GM21717 (cell line): ENCODE measurements at regions not wholly inside any gene's neighbourhood (a gene's known extent, or its start where the extent isn't known, plus 50 kb on each side); places are given as distances from the start of the nearest gene placed in this dataset.
"Not testable (repeated sequence)": the region's sequence is repeated elsewhere in the genome, so short reads cannot be mapped to it uniquely, and the experiment has no call there.

Source experiments
- ATAC-seq: cut with Tn5 transposase; IDR thresholded peaks from one replicate; pipeline ENCODE4 v1.9.1; 2021; ENCODE audit warnings: mild to moderate bottlenecking, moderate library complexity; ENCODE audit not compliant: unreplicated experiment

DNA sequence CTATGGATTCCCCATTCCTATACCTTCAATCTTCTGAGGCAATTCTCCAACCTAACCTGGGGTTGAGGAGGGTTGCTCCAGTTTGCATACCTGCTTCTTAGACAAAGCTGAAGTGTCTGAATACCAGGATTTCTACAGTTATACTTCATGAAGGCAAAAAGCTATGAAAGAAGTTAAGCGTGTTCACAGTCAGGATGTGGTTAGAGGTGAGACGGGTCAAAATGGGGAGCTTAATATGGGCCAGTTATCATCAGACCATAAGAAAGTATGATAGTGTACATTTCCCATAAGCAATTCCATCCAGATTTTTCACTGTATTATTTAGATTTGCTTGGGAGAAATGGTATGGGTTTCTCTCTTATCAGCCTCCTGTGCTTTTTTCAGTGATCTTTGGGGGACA lies 156.9 kb upstream of the FER start:
- ATAC-seq, result no peak

- ATAC-seq, result no peak
Measured at GRCh38 chr5:108588323-108588722, 159.4 kb upstream of the FER start.

- ATAC-seq, result no peak
Measured at GRCh38 chr5:108587821-108588220, 159.9 kb upstream of the FER start.

DNA sequence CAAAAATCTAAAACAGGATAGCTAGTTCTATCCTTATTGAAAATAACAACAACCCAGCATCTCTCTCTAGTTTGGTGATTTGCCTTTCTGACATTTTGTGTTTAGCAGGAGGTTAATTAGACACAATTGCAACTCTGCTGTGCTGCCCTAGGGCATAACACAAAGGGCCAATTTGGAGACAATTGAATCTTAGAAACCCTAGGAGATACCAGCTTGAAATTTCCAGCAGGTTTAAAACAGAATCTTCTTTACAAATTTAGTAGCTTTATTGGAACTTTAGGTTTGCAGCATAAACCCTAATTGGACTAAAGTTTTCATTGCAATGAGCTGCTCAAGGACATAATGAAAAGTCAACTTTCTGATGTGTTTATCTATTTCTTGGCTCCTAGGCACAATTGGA lies 166.7 kb upstream of the FER start:
- no peak for ATAC-seq

DNA sequence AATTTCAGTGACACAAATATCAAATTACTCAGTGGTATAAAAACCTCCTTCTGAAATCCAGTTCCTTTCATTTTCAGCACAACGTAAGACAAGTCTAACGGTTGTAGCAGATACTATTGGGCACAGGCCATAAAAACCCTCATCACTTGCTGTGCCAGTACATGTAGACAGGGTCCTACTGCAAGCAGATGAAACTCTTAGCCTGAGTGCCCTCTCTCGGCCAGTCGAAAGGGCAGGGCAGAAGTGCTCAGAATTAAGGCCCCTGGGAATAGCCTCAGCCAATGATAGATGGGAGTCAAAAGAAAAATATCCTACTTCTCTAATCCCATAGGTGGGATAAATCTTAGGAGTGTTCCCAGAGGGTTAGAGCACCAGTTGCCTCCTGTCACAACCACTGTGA lies 168.5 kb upstream of the FER start:
- no peak for ATAC-seq

- no peak for ATAC-seq
Measured at GRCh38 chr5:108578791-108579190, 168.9 kb upstream of the FER start.

DNA sequence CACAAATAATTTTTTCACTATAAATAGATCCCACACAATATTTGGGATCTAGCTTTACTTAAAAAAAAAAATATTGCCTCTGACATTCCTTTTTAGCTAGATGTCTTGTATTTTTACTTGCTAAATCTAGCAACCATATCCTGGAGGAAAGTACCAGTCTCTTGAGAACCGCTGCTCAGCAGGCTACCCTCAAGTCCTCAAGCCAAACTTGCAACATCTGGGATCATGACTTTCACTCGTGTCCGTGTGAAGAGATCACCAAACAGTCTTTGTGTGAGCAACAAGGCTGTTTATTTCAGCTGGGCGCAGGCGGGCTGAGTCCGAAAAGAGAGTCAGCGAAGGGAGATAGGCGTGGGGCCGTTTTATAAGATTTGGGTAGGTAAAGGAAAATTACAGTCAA lies 180.3 kb upstream of the FER start:
- ATAC-seq, result no peak

DNA sequence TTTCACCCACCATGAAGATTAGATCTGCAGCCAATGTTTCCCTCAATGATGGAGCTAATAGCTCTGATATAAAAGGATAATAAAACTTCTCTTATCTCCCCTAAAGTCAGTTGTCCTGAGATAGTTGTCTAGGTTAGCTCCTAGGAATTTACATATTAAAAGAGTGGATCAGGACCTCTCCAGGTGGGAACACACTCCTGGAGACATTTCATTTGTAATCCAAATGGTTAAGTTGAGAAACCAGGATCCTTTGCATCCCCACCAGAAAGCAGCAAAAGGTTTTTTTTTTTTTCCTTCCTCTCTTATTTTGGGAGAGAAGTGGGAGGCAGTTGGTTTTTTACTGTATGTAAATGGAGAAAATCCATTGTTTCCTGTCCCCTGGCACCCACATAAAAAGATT lies 182.5 kb upstream of the FBXL17 start:
- ATAC-seq, result no peak

- ATAC-seq, result no peak
Measured at GRCh38 chr5:108562205-108562454, 180.2 kb upstream of the FBXL17 start.

- no peak for ATAC-seq
Measured at GRCh38 chr5:108561416-108562204, 179.7 kb upstream of the FBXL17 start.

- ATAC-seq, result no peak
Measured at GRCh38 chr5:108560581-108560980, 178.7 kb upstream of the FBXL17 start.

GRCh38 chr5:108560166-108560565 lies 178.3 kb upstream of the FBXL17 start:
- no peak for ATAC-seq

DNA sequence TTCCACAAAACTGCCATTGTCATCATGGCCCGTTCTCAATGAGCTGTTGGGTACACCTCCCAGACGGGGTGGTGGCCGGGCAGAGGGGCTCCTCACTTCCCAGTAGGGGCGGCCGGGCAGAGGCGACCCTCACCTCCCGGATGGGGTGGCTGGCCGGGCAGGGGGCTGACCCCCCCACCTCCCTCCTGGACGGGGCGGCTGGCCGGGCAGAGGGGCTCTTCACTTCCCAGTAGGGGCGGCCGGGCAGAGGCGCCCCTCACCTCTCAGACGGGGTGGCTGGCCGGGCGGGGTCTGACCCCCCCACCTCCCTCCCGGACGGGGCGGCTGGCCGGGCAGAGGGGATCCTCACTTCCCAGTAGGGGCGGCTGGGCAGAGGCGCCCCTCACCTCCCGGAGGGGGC lies 176.9 kb upstream of the FBXL17 start:
- not testable (repeated sequence) for ATAC-seq

- not testable (repeated sequence) for ATAC-seq
Measured at GRCh38 chr5:108558142-108558541, 176.2 kb upstream of the FBXL17 start.

DNA sequence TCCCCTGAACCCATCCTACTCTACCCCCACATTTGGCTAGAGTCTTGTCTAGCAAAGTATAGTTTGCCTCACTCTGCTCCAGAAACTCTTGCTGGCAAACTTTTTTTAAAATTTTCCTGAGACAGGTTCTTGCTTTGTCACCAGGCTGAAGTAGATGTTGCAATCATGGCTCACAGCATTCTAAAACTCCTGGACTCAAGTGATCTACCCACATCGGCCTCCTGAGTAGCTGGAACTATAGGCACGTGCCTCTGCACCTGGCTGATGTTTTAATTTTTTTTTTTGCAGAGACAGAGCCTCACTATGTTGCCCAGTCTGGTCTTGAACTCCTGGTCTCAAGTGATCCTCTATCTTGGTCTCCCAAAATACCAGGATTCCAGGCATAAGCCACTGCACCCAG lies 175.8 kb upstream of the FBXL17 start:
- no peak for ATAC-seq

DNA sequence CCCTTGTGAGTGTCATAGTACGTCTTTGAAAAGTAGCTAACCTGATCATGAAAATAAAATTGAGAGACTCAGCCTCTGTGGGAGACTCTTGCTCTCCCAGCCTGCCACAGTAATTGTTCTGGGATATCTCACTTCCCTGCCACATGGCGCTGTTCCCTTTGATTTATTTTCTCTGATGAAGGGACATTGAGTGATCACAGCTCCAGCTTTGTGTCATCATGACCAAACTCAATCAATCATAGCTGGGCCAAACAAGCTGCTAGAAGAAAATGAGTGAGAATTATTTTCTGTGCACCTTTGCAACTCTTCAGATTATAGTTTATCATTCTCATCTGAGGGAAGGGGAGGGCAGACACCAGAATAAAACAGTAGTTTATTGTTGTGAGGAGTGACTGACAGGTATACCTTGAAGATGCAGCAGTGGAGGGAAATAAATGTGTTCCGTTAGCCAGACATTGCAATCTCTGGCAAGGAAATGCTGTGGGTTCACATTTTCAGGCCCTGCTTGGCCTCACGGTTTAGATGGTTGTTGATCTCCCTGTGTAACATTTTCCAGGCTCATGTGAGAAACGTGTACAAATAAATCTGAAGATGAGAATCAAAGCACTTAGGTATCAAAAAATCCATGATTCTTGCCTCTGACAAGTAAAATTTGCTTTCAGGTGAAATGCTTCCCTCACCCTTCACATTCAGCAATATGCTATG lies 174.7 kb upstream of the FBXL17 start:
- no peak for ATAC-seq

DNA sequence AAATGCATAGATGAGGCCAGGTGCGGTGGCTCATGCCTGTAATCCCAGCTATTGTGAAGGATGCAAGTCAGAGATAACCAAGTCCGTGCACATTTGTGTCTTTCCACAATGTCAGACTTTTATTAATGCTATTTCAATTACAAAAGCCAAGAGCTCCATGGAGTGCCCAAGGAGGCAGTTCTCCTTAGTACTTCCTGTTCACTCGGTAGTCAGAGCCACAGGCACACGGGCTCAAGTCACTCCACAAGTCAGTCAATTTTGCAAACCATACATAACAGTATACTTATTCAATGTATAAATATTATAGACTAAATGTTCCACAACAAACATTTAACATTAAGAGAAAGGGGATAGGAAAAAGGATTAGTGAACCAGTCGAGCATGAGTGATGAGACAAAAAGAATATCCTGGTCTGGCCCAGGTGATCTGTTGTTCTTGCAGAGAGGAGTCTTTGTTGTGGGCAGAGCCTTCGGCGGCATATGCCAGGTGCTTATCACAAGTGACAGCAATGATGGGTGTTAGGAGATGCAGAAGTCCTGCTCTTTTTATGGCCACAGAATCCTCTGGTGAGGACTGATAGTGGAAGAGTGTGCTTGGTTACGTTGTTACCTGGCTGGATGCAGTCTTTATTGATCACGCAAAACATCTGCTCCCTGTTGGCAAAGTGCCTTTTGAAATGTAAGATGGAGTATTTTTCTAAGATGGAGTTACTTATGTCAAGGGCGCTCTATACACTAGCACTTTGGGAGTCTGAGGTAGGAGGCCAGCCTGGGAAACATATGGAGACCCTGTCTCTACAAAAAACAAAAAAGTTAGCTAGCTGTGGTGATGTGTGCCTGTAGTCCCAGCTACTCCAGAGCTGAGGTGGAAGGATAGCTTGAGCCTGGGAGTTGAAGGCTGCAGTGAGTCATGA lies 167.0 kb upstream of the FBXL17 start:
- no peak for ATAC-seq

GRCh38 chr5:108546939-108547338 lies 165.0 kb upstream of the FBXL17 start:
- ATAC-seq, result no peak

- no peak for ATAC-seq
Measured at GRCh38 chr5:108545301-108545700, 163.4 kb upstream of the FBXL17 start.

- peak; percentile 79 for ATAC-seq
Measured at GRCh38 chr5:108543486-108543885, 161.6 kb upstream of the FBXL17 start.

DNA sequence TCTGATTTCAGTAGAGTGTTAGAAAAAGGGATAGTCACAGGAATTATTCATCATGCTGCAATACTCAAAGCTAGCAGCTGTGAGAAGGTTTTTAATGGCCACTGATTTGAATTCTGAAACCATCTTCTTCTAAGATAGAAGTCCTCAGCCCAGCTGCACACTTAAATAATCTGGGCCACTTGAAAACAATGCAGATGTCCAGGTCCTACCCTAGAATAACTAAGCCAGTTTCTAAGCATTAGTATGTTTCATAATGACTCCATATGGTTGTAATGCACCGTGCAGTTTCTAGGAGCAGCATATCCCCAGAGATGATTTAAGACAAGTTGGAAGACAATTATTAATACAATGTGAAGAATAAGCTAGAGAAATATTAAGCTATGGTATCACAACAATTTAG lies 159.9 kb upstream of the FBXL17 start:
- no peak for ATAC-seq

DNA sequence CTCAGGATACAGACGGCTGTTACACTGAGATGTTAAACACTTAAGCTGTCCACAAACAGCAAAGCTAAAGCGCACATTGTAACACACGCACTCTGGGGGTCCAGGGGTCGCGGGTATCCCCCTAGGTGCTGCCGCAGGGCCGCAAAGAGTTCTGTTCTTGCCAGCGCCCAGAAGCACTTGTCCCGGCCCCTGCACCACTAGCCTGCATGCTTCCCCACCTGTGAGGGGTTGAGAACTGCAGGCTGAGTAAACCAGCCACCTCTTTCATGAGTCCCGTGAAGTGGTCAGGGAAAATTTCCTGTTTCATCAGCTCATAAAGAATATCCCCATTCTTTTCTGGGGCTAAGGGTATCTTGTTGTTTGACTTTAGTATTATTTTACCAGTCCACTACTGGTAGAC lies 154.4 kb upstream of the FBXL17 start:
- no peak for ATAC-seq
